GM19463 (cell line): ENCODE measurements at regions not wholly inside any gene's neighbourhood (a gene's known extent, or its start where the extent isn't known, plus 50 kb on each side); places are given as distances from the start of the nearest gene placed in this dataset.
"Not testable (repeated sequence)": the region's sequence is repeated elsewhere in the genome, so short reads cannot be mapped to it uniquely, and the experiment has no call there.

Experiments
- ATAC-seq: cut with Tn5 transposase; IDR thresholded peaks from one replicate; pipeline ENCODE4 v1.9.1; 2021; ENCODE audit warnings: mild to moderate bottlenecking, moderate library complexity; ENCODE audit not compliant: unreplicated experiment

GRCh38 chr7:69363136-69363535 is 235.1 kb upstream of the AUTS2 start:
- ATAC-seq: no peak

GRCh38 chr7:69364813-69365643 is 233.2 kb upstream of the AUTS2 start:
- ATAC-seq: no peak

- ATAC-seq: no peak
Measured at GRCh38 chr7:69365651-69366192, 232.6 kb upstream of the AUTS2 start.

GRCh38 chr7:69367780-69368179 is 230.5 kb upstream of the AUTS2 start:
- no peak for ATAC-seq

GRCh38 chr7:69373171-69374043 is 224.9 kb upstream of the AUTS2 start:
- no peak for ATAC-seq

- ATAC-seq: no peak
Measured at GRCh38 chr7:69374044-69374425, 224.2 kb upstream of the AUTS2 start.

- ATAC-seq: no peak
Measured at GRCh38 chr7:69377191-69377590, 221.1 kb upstream of the AUTS2 start.

- no peak for ATAC-seq
Measured at GRCh38 chr7:69388452-69389137, 209.7 kb upstream of the AUTS2 start.

GRCh38 chr7:69389216-69389615 is 209.1 kb upstream of the AUTS2 start:
- no peak for ATAC-seq

- not testable (repeated sequence) for ATAC-seq
Measured at GRCh38 chr7:69393912-69394311, 204.4 kb upstream of the AUTS2 start.

- ATAC-seq: no peak
Measured at GRCh38 chr7:69395061-69395714, 203.1 kb upstream of the AUTS2 start.

- no peak for ATAC-seq
Measured at GRCh38 chr7:69398986-69399385, 199.3 kb upstream of the AUTS2 start.

GRCh38 chr7:69399401-69399800 is 198.9 kb upstream of the AUTS2 start:
- no peak for ATAC-seq

- ATAC-seq: no peak
Measured at GRCh38 chr7:69402696-69403095, 195.6 kb upstream of the AUTS2 start.

- ATAC-seq: no peak
Measured at GRCh38 chr7:69403169-69403568, 195.1 kb upstream of the AUTS2 start.

GRCh38 chr7:69411018-69411417 is 187.3 kb upstream of the AUTS2 start:
- ATAC-seq: no peak

- no peak for ATAC-seq
Measured at GRCh38 chr7:69411466-69411865, 186.8 kb upstream of the AUTS2 start.

GRCh38 chr7:69412331-69413146 is 185.7 kb upstream of the AUTS2 start:
- ATAC-seq: no peak

GRCh38 chr7:69414555-69414954 is 183.7 kb upstream of the AUTS2 start:
- ATAC-seq: no peak
